ENCODE measurements at regions not wholly inside any gene's neighbourhood (a gene's known extent, or its start where the extent isn't known, plus 50 kb on each side); places are given as distances from the start of the nearest gene placed in this dataset.
"Not testable (repeated sequence)": the region's sequence is repeated elsewhere in the genome, so short reads cannot be mapped to it uniquely, and the experiment has no call there.

DNA sequence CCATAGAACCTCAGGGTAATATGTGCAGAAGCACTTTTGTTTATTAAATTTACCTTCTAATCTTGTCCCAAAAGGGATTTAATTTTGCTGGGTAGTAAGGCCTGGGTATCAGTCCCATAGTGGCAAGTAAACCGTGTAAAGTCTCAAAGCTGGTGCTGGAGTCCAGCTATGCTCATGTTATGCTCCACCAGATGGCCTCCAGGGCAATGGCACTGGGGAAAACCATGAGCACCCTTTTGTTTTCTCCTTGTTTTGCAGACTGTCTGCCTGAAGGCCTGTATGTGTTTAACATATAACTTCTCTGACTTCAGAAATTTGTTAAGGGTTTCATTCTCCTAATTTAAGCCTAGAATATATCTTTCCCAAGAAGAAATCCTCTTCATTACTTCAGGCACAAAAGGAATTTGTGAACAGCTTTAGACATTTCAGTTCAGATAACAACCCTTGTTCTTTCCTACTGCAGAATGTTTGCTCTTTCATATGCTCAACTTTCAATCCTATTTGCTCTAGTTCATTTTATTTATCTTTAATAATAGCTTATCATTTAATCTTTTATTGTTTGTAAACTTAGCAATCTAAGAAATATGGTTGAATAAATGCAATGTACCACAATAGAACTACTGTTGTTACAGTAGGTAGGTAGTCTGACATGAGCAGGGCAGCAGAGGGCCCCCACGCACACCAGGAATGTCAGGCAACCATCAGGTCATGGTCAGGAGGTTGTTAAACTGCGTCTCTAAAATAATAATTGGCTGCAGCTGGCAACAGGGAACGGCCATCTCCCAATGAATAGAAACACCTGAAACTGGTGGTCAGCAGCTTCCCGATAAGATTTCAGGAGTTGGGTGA is 162.8 kb downstream of the TENT5A start:
- 0 out of 2 replicates have a peak, but pooled peaks cover 3% of the 10 kb centered on the region for H3K4me1 ChIP-seq
- no peak overlapping the region for H3K4me3 ChIP-seq (ENCODE audit: low read depth, low read length)
- TF ChIP-seq, protein P1, sequence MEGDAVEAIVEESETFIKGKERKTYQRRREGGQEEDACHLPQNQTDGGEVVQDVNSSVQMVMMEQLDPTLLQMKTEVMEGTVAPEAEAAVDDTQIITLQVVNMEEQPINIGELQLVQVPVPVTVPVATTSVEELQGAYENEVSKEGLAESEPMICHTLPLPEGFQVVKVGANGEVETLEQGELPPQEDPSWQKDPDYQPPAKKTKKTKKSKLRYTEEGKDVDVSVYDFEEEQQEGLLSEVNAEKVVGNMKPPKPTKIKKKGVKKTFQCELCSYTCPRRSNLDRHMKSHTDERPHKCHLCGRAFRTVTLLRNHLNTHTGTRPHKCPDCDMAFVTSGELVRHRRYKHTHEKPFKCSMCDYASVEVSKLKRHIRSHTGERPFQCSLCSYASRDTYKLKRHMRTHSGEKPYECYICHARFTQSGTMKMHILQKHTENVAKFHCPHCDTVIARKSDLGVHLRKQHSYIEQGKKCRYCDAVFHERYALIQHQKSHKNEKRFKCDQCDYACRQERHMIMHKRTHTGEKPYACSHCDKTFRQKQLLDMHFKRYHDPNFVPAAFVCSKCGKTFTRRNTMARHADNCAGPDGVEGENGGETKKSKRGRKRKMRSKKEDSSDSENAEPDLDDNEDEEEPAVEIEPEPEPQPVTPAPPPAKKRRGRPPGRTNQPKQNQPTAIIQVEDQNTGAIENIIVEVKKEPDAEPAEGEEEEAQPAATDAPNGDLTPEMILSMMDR (IDR thresholded peaks at IDR 0.05; ENCODE audit: low read depth, low read length) = peak; percentile 30
- no peaks in the 10 kb centered on the region for H3K36me3 ChIP-seq
- peak; percentile 22 for DNase-seq
- H3K9me3 ChIP-seq = no peaks in the 10 kb centered on the region
- no peaks in the 10 kb centered on the region for H3K27me3 ChIP-seq

DNA sequence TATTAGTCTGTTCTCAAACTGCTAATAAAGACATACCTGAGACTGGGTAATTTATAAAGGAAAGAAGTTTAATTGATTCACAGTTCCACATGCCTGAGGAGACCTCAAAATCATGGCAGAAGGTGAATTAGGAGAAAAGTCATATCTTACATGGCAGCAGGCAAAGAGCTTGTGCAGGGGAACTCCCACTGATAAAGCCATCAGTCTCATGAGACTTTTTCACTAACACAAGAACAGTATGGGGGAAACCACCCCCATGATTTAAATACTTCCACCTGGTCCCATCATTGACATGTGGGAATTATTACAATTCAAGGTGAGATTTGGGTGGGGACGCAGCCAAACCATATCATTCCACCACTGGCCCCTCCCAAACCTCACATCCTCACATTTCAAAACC is 166.8 kb downstream of the TENT5A start:
- not testable (repeated sequence) for H3K4me3 ChIP-seq (ENCODE audit: low read depth, low read length); H3K9me3 ChIP-seq; H3K4me1 ChIP-seq; H3K36me3 ChIP-seq; H3K27me3 ChIP-seq; DNase-seq

DNA sequence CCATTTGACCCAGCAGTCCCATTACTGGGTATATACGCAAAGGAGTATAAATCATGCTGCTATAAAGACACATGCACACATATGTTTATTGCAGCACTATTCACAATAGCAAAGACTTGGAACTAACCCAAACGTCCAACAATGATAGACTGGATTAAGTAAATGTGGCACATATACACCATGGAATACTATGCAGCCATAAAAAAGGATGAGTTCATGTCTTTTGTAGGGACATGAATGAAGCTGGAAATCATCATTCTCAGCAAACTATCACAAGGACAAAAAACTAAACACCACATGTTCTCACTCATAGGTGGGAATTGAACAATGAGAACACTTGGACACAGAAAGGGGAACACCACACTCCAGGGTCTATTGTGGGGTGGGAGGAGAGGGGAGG is 168.3 kb downstream of the TENT5A start:
- DNase-seq, H3K4me1 ChIP-seq: not testable (repeated sequence)

DNA sequence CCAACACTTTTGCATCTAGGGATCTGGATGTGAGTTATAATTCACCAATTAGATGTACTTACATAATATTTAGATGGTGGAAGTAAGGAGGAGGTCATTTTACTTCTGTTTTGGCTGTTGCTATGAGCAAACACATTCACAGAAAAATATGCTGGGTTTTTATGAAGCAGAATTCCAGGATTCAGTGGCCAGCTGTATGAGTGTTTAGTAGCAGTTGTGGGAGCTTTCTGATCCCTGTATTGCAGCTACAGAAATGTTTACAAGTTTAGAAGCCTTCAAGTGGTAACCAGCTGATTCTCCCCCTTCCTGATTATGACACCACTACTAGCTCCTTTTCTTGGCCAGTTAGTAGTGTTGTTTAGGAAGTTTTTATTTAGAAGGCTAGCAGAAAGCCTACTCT is 177.0 kb downstream of the TENT5A start:
- DNase-seq = no peak
- H3K4me3 ChIP-seq (ENCODE audit: low read depth, low read length) = no peak overlapping the region
- no peaks in the 10 kb centered on the region for H3K9me3 ChIP-seq
- peaks cover 4% of the 10 kb centered on the region; the same call in 1 of the 2 replicates for H3K4me1 ChIP-seq
- TF ChIP-seq, protein P1 (IDR thresholded peaks at IDR 0.05; ENCODE audit: low read depth, low read length) = no peak
- no peaks in the 10 kb centered on the region for H3K36me3 ChIP-seq
- H3K27me3 ChIP-seq = no peaks in the 10 kb centered on the region

More for the DNA sequence above, 168.3 kb downstream of the TENT5A start:
- not testable (repeated sequence) for H3K4me3 ChIP-seq (ENCODE audit: low read depth, low read length); H3K27me3 ChIP-seq; H3K36me3 ChIP-seq; H3K9me3 ChIP-seq

DNA sequence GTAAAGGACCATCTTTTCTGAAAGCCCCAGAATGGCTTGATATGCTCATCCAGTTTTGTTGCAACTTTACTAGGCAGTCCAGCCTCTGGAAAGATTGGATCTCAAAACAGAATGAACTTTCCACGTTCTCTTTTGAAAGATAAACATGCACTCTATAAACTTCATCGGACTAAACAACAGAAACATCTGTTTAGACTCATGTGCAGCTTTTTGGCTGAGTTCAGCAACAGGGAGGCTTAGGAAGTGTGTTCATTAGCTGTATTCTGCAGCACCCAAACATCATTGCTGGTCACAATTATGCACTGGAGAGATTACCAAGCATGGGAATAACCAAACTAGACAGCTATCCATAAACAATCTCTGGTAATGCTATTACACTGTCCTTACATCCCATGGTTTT is 180.5 kb downstream of the TENT5A start:
- no peaks in the 10 kb centered on the region for H3K27me3 ChIP-seq
- no peak for DNase-seq
- TF ChIP-seq, protein P1 (IDR thresholded peaks at IDR 0.05; ENCODE audit: low read depth, low read length) = no peak

DNA sequence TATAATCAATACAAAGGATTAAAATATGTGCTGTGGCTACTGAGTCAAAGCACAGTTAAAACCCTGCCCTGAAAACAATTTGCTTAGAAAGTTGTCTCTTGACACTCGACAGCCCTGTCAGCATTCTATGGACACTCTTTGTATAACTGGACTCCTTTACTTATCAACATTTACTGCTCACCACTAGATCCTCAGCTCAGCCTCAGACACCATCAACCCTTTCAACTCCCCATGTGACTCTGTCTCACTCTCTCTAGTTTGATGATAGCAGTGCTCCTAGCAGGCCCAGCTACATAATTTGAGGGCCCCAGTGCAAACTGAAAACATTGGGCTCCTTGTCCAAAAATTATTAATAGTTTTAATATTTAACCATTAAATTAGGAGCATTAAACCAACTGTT is 181.8 kb downstream of the TENT5A start:
- Histone ChIP-seq H3K9me3 (no peaks in the 10 kb centered on the region), H3K27me3 (no peaks in the 10 kb centered on the region), H3K4me3 (ENCODE audit: low read depth, low read length) (no peak overlapping the region), H3K4me1 (peaks cover 4% of the 10 kb centered on the region; the same call in 1 of the 2 replicates), H3K36me3 (no peaks in the 10 kb centered on the region)
- TF ChIP-seq, protein P1 (IDR thresholded peaks at IDR 0.05; ENCODE audit: low read depth, low read length) = no peak
- DNase-seq = no peak

More for the DNA sequence above, 180.5 kb downstream of the TENT5A start:
- H3K4me3 ChIP-seq (ENCODE audit: low read depth, low read length) = no peak overlapping the region
- H3K36me3 ChIP-seq = no peaks in the 10 kb centered on the region
- H3K9me3 ChIP-seq = no peaks in the 10 kb centered on the region
- peaks cover 4% of the 10 kb centered on the region; the same call in 1 of the 2 replicates for H3K4me1 ChIP-seq

DNA sequence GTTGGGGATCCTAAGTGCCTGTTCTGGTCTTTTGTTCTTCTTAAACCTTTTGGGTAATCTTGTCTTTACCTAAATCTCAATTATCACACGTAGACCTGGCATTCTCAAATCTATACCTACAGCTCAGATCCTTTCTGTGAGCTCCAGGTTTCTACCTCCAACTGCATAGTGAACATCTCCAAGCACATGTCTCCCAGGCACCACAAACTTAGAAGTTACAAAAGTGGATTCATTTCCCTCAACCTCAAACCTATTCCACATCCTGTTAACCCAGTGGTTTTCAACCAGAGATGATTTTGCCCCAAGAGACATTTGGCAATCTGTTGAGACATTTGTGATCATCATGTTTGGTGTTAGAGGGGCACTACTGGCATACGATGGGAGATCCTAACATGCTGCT is 183.5 kb downstream of the TENT5A start:
- Histone ChIP-seq H3K4me3 (ENCODE audit: low read depth, low read length) (no peak overlapping the region), H3K27me3 (no peaks in the 10 kb centered on the region), H3K36me3 (no peaks in the 10 kb centered on the region), H3K9me3 (no peaks in the 10 kb centered on the region), H3K4me1 (peaks cover 4% of the 10 kb centered on the region; the same call in 1 of the 2 replicates)
- no peak for DNase-seq
- TF ChIP-seq, protein P1 (IDR thresholded peaks at IDR 0.05; ENCODE audit: low read depth, low read length) = no peak
